ENCODE measurements at regions not wholly inside any gene's neighbourhood (a gene's known extent, or its start where the extent isn't known, plus 50 kb on each side); places are given as distances from the start of the nearest gene placed in this dataset.

- no peaks in the 10 kb centered on the region for H3K9me3 ChIP-seq (ENCODE audit: low read length)
- TF ChIP-seq MXI1 (conservative IDR thresholded peaks at IDR 0.05; ENCODE audit: poor library complexity, severe bottlenecking) = no peak
- TF ChIP-seq SMC3 (conservative IDR thresholded peaks at IDR 0.05; ENCODE audit: poor library complexity) = no peak
- no peak for TF ChIP-seq TAF1 (IDR thresholded peaks at IDR 0.05; ENCODE audit: low read depth)
- TF ChIP-seq EP300 (conservative IDR thresholded peaks at IDR 0.05; ENCODE audit: poor library complexity, severe bottlenecking) = no peak
- TF ChIP-seq EZH2 (IDR thresholded peaks at IDR 0.05; ENCODE audit: borderline replicate concordance, insufficient read depth, low read length, poor library complexity, severe bottlenecking) = no peak
- TF ChIP-seq RAD21 (conservative IDR thresholded peaks at IDR 0.05) = no peak
- TF ChIP-seq, protein P1, sequence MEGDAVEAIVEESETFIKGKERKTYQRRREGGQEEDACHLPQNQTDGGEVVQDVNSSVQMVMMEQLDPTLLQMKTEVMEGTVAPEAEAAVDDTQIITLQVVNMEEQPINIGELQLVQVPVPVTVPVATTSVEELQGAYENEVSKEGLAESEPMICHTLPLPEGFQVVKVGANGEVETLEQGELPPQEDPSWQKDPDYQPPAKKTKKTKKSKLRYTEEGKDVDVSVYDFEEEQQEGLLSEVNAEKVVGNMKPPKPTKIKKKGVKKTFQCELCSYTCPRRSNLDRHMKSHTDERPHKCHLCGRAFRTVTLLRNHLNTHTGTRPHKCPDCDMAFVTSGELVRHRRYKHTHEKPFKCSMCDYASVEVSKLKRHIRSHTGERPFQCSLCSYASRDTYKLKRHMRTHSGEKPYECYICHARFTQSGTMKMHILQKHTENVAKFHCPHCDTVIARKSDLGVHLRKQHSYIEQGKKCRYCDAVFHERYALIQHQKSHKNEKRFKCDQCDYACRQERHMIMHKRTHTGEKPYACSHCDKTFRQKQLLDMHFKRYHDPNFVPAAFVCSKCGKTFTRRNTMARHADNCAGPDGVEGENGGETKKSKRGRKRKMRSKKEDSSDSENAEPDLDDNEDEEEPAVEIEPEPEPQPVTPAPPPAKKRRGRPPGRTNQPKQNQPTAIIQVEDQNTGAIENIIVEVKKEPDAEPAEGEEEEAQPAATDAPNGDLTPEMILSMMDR (IDR thresholded peaks at IDR 0.05; ENCODE audit: poor library complexity, severe bottlenecking) = no peak
- TF ChIP-seq, protein P2, sequence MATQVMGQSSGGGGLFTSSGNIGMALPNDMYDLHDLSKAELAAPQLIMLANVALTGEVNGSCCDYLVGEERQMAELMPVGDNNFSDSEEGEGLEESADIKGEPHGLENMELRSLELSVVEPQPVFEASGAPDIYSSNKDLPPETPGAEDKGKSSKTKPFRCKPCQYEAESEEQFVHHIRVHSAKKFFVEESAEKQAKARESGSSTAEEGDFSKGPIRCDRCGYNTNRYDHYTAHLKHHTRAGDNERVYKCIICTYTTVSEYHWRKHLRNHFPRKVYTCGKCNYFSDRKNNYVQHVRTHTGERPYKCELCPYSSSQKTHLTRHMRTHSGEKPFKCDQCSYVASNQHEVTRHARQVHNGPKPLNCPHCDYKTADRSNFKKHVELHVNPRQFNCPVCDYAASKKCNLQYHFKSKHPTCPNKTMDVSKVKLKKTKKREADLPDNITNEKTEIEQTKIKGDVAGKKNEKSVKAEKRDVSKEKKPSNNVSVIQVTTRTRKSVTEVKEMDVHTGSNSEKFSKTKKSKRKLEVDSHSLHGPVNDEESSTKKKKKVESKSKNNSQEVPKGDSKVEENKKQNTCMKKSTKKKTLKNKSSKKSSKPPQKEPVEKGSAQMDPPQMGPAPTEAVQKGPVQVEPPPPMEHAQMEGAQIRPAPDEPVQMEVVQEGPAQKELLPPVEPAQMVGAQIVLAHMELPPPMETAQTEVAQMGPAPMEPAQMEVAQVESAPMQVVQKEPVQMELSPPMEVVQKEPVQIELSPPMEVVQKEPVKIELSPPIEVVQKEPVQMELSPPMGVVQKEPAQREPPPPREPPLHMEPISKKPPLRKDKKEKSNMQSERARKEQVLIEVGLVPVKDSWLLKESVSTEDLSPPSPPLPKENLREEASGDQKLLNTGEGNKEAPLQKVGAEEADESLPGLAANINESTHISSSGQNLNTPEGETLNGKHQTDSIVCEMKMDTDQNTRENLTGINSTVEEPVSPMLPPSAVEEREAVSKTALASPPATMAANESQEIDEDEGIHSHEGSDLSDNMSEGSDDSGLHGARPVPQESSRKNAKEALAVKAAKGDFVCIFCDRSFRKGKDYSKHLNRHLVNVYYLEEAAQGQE (IDR thresholded peaks at IDR 0.05; ENCODE audit: borderline replicate concordance) = no peak
- H3K36me3 ChIP-seq (ENCODE audit: insufficient read depth, low read length) = no peaks in the 10 kb centered on the region
- H3K9ac ChIP-seq (ENCODE audit: low read length) = no peak overlapping the region
- no peak overlapping the region for H3K4me3 ChIP-seq (ENCODE audit: low read length)
- H3K27me3 ChIP-seq (ENCODE audit: insufficient read depth, low read depth, low read length) = no peaks in the 10 kb centered on the region
- no peak overlapping the region for H3K4me2 ChIP-seq (ENCODE audit: low read length)
- H2AFZ ChIP-seq (ENCODE audit: low read depth, low read length) = no peak overlapping the region
- H3F3A ChIP-seq (ENCODE audit: insufficient read depth, low read length, poor library complexity, severe bottlenecking) = peaks cover 8% of the 10 kb centered on the region
- no peaks in the 10 kb centered on the region for H3K9me2 ChIP-seq (ENCODE audit: insufficient read depth, low read length)
- H3K27ac ChIP-seq (ENCODE audit: low read length) = no peak overlapping the region
- H3K79me2 ChIP-seq (replicated peaks; ENCODE audit: insufficient read depth, low read length) = no peaks in the 10 kb centered on the region
- H4K20me1 ChIP-seq (ENCODE audit: insufficient read depth) = no peaks in the 10 kb centered on the region
Observed at GRCh38 chr6:163948250-163948649, 533.7 kb downstream of the QKI start.

DNA sequence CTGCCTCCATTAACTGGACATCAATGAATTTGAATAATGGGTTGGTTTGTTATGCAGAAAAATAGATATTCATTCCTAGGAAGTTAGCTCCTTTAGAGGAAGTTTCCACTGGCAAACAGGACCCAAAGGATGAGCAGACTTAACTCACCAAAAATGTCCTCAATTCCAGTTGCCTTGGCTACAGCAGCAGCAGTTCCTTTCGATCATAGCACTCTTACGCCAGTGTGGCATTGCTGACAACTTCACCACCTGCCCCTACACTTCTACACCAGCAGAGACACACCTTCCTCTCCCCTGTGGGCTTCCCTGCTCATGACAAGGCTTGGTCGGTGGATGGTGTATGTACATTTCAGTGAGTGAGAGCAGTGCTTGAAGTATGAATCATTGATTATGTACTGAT lies 532.8 kb downstream of the QKI start:
- Histone ChIP-seq H3K4me2 (ENCODE audit: low read length) (no peak overlapping the region), H3K9me2 (ENCODE audit: insufficient read depth, low read length) (no peaks in the 10 kb centered on the region), H3K9me3 (ENCODE audit: low read length) (no peaks in the 10 kb centered on the region), H3K36me3 (ENCODE audit: insufficient read depth, low read length) (no peaks in the 10 kb centered on the region), H4K20me1 (ENCODE audit: insufficient read depth) (no peaks in the 10 kb centered on the region), H3F3A (ENCODE audit: insufficient read depth, low read length, poor library complexity, severe bottlenecking) (peaks cover 11% of the 10 kb centered on the region), H3K4me3 (ENCODE audit: low read length) (no peak overlapping the region), H3K79me2 (replicated peaks; ENCODE audit: insufficient read depth, low read length) (no peaks in the 10 kb centered on the region), H3K9ac (ENCODE audit: low read length) (no peak overlapping the region), H3K27ac (ENCODE audit: low read length) (no peak overlapping the region), H3K27me3 (ENCODE audit: insufficient read depth, low read depth, low read length) (no peaks in the 10 kb centered on the region), H2AFZ (ENCODE audit: low read depth, low read length) (no peak overlapping the region)
- TF ChIP-seq RAD21 (conservative IDR thresholded peaks at IDR 0.05) = no peak
- no peak for TF ChIP-seq EZH2 (IDR thresholded peaks at IDR 0.05; ENCODE audit: borderline replicate concordance, insufficient read depth, low read length, poor library complexity, severe bottlenecking)
- no peak for TF ChIP-seq SMC3 (conservative IDR thresholded peaks at IDR 0.05; ENCODE audit: poor library complexity)
- no peak for TF ChIP-seq POLR2AphosphoS5 (IDR thresholded peaks at IDR 0.05)
- TF ChIP-seq, protein P1 (IDR thresholded peaks at IDR 0.05; ENCODE audit: poor library complexity, severe bottlenecking) = no peak
- no peak for TF ChIP-seq TAF1 (IDR thresholded peaks at IDR 0.05; ENCODE audit: low read depth)
- no peak for TF ChIP-seq EP300 (conservative IDR thresholded peaks at IDR 0.05; ENCODE audit: poor library complexity, severe bottlenecking)
- TF ChIP-seq, protein P2 (IDR thresholded peaks at IDR 0.05; ENCODE audit: borderline replicate concordance) = no peak
- no peak for TF ChIP-seq MXI1 (conservative IDR thresholded peaks at IDR 0.05; ENCODE audit: poor library complexity, severe bottlenecking)

All from neural cell (in vitro differentiated cells).